HG03439 (cell line): ENCODE measurements at regions not wholly inside any gene's neighbourhood (a gene's known extent, or its start where the extent isn't known, plus 50 kb on each side); places are given as distances from the start of the nearest gene placed in this dataset.
"Not testable (repeated sequence)": the region's sequence is repeated elsewhere in the genome, so short reads cannot be mapped to it uniquely, and the experiment has no call there.

ENCODE experiments used
- ATAC-seq: cut with Tn5 transposase; IDR thresholded peaks from one replicate; pipeline ENCODE4 v1.9.1; 2021; ENCODE audit warnings: mild to moderate bottlenecking, moderate library complexity; ENCODE audit not compliant: unreplicated experiment

DNA sequence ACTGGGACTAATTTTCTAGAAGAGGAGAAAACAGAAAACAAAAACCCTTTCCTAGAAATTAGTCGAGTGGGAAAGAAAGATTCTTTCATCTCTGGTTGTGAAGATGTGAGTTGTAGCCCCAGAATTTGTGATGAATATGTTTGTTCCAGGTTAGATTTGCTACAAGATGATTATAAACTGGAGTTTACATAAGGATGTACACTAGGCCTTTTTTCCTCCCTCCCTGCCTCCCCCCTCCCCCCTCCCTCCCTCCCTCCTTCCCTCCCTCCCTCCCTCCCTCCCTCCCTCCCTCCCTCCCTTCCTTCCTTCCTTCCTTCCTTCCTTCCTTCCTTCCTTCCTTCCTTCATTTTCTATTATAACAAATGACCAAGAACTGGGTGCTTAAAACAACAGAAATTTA is 1502.0 kb downstream of the SI start:
- no peak for ATAC-seq

DNA sequence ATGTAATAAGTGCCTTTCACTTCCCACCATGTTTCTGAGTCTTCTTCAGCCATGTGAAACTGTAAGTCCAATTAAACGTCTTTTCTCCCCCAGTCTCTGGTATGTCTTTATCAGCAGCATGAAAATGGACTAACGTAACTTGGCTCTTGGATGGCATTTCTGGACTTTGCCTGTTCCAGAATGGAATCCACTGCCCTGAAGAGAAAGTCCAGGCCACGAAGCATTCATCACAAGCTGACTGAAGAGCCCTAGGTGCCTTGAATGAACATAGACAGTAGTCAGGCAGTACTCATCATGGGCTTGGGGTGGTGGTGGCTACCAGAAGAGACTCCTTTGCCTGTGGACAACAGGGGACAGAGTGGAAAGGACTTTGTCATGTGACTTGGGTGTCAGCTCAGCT is 1505.0 kb downstream of the SI start:
- ATAC-seq: no peak

DNA sequence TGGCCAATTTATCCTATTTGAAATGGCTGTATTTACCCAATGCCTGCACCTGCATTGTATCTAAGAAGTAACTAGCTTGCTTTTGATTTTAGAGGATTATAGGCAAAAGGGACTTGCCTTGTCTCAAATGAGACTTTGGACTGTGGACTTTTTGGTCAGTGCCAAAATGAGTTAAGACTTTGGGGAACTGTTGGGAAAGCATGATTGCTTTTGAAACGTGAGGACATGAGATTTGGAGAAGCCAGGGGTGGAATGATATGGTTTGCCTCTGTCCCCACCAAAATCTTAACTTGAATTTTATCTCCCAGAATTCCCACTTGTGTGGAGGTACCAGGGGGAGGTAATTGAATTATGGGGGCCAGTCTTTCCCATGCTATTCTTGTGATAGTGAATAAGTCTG is 1505.4 kb downstream of the SI start:
- no peak for ATAC-seq

DNA sequence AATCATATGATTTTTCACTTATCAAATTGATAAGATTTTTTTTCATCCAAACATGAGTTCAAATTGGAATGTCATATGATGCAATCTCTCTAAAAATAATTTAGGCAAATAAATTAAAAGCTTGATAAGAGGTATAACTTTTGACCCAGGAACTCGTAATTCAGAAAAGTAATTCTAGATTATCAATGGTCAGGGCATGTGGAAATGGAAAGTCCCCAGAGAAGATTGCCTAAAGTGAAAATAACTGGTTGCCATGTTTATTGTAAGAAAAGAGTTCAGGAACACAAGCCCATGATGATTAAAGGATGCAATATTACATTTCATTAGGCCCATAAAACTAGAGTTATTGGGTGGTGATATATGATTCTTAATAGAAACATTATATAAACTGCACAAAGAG is 1514.8 kb downstream of the SI start:
- no peak for ATAC-seq

DNA sequence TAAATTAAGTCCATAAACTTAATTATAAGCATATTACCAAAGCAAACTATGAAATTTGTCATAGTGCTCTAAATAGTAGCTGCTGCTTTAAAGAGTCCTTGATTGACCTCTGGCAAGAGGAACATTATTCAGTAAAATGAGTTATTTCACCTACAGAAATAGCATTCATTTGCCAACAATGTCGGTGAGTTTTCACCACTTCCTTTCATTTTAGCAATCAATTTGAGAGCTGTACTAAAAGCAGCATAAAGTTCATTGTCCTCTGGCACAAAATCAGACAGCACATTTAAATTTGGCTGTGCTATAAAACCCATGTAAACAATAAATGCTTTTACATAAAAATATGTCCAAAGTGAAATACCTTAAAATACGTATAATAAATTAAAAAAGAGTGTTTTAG is 1515.7 kb downstream of the SI start:
- no peak for ATAC-seq

DNA sequence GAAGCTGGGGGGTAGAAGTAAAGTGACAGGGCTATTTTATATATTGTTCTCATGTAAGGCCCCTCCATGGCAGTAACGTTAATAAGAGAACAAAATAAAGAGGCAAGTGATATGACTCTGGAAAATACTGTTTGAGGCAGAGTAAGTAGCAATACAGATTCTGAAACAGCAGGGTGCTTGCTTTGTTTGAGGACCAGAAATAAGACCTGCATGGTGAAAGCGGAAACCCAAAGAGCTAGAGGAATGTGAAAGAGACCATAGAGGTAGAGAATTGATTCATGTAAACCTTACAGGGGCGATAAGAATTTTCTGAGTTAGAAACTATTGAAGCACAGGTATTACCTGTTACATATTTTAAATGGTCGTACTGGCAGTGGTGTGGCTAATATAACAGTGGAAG is 1517.1 kb downstream of the SI start:
- no peak for ATAC-seq

DNA sequence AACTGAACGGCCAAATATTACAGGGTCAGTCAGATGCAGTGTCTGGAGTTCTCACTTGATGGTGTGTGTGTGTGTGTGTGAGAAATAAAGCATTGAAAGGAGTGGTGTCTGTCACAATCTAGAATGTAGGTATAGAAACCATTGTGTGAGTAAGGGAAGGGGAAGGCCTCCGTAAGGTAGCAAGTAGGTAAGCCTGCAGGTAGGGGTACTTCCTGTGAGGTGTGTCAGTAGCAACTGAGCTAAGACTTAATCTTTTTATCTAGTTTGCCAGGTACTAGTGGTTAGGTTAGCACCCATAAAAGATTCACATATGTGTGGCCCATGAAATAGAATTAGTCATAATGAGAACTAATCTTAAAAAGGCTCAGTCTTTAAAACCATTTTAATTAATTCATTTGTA is 1517.8 kb downstream of the SI start:
- ATAC-seq: no peak

DNA sequence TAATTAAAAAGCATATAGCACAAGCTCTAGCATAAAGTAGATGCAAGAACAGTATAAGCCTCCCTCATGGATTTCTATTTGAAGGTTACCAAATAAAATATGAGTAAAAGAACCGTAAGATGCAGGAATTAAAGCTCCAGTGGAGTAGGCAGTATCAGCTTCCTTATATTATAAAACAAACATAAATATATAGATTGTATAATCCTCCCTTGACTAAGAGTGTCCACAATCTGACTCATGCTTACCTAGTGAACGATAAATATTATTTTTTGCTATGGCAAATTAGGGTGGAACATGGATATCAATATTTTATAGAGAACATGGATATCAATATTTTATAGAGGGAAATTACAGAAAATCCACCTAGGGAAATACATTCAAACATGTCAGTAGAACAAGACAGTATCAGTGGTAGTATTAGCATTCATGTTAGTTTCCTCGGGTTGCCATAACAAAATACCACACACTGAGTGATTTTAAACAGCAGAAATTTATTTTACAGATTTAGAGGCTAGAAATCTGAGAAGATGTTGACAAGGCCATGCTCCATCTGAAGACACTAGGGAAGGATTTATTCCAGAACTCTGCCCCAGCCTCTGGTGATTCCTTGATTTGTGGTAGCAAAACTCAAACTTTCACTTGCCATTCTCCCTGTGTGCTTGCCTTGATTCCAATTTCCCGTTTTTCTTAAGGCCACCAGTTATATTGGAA is 1521.3 kb downstream of the SI start:
- ATAC-seq: no peak

DNA sequence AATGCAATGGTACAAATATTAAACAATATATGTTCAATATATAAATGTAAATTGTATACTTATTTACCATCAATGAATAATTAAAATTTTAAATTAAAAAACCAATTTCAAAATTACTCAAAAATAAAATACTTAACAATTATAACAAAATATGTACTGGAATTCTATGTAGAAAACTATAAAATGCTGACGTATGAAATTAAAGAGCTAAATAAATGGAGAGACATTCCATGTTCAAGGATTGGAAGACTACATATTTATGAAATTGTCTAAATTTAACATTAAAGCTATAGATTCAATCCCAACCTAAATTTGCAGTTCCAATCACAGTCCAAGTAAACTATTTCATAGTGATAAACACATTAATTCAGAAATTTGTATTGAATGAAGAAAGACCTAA is 1522.4 kb downstream of the SI start:
- no peak for ATAC-seq

DNA sequence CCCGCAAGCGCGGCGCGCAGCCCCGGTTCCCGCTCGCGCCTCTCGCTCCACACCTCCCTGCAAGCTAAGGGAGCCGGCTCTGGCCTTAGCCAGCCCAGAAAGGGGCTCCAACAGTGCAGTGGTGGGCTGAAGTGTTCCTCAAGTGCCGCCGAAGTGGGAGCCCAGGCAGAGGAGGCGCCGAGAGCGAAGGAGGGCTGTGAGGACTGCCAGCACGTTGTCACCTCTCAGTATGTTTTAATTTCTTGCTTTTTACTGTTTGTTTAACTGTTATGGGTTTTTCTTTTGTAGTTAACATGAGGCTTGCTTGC is 1525.7 kb downstream of the SI start:
- ATAC-seq: no peak

DNA sequence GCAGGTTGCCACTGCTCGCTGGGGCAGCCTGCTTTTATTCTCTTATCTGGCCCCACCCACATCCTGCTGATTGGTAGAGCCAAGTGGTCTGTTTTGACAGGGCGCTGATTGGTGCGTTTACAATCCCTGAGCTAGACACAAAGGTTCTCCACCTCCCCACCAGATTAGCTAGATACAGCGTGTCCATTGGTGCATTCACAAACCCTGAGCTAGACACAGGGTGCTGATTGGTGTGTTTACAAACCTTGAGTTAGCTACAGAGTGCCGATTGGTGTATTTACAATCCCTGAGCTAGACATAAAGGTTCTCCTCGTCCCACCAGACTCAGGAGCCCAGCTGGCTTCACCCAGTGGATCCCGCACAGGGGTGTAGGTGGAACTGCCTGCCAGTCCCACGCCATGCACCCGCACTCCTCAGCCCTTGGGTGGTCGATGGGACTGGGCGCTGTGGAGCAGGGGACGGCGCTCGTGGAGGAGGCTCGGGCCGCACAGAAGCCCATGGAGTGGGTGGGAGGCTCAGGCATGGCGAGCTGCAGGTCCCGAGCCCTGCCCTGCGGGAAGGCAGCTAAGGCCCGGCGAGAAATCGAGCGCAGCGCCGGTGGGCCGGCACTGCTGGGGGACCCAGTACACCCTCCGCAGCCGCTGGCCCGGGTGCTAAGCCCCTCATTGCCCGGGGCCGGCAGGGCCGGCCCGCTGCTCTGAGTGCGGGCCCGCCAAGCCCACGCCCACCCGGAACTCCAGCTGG is 1526.2 kb downstream of the SI start:
- ATAC-seq: not testable (repeated sequence)

DNA sequence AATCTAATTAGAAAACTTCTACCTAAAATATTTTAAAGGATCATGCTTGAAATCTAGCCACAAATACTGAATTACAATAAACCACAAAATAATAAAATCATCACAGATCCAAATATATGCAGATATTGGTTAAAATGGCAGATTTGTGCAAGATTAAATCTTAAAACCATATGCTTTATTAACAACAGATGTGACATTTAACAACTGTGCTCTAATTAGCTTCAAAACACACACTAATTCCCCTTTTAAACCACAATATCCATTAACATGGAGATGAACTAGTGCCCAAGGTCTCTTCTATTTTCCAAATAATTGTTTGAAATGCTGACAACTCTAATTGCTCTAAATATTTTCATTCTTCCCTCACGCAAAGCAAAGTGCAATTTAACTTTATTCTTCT is 1530.3 kb downstream of the SI start:
- no peak for ATAC-seq

DNA sequence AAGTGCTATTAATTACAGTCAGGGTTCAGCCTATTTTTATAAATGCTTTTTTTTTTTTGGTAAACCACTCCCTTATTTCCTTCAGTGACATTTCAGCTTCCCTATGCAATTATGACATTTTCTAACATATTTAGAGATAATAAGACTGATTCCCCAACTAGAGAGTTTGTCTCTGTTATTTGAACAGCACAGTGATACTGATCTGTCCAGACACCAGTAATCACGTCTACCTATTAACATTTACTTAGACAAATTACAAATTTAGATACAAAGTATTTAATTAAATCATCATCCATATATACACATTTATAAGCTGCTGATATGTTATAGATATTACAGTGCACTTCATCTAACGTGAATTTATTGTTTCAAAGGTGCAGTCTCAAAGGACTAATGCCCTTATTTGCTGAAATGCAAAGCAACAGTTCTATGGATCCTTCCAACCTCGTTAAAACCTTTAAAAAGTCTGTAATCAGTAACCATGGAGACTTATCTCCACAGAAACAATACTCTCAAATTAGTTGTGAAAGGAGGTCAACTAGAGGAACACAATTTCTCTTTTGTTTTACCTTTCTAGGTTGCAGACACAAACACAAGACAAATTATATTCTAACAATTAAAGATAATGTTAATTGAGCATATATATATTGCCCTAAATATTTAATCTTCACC is 1531.1 kb downstream of the SI start:
- ATAC-seq: no peak

DNA sequence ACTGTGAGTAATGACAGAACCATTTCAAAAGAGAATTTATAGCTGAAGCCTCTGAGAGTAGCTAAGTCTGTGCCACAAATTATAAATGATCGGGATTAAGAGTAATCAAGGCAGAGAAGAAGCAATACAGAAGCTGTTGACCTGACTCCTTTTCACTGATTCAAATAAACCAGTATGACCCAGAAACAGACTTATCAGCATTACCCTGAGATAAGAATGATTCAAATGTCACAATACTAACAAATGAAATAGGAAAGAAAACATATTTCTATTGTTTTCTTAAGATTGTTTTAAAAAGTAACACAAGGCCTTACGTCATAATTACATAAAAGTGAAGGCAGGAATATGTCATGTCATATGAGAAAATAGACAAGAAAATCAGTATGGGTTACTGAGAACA is 1534.6 kb downstream of the SI start:
- ATAC-seq: no peak

DNA sequence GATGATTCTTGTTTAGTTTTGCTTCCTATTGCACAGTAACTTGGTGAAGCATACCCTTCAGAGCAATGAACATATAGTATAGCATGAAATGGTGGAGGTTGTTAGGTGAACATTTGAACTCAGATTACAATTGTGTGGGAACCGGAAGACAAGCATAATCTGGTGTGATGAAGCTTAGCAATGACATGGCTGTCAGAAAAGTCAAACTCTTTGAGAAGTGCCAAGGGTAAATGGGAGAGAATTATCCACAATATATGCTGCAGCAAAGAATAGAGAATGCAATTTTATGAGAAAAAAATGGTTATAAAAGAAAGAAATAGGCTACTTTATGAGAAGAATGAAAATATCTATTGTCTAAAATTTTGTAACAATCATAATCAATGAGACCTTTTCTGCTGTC is 1536.7 kb downstream of the SI start:
- no peak for ATAC-seq

DNA sequence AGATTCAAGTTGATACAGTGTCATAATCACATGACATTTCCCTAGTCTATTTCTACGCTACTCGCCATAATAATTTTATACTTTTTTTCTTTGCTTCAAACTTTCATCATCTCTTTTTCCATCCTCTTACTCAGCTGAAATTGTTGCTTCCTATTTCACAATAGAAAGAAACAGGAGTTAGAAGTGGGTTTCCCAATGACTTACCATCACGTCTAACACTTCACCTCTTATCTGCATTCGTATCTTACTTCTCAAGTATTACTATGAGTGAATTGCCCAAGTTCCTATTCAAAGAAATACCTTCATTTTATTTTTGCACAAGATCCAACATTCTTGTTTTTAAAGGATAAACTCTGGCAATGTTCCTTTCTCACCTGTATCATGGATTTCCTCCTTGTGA is 1539.9 kb downstream of the SI start:
- ATAC-seq: no peak

DNA sequence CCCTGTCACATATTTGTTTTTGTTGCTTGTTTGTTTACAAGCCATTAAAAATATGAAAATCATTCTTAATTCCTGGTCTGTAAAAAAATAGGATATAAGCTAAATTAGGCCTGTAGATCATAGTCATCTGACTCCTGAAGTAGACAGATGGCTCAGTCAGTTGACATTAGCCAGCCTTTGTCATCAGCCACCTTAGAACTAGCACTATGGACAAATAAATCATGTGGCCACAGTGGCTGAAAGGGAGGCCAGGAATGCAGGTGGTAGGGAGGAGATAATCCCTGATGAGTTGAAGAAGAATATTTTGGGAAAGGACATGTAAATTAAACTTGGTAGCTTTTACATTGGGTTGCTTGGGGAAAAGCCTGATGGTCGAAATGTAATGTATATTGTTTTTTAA is 1544.9 kb downstream of the SI start:
- ATAC-seq: no peak

DNA sequence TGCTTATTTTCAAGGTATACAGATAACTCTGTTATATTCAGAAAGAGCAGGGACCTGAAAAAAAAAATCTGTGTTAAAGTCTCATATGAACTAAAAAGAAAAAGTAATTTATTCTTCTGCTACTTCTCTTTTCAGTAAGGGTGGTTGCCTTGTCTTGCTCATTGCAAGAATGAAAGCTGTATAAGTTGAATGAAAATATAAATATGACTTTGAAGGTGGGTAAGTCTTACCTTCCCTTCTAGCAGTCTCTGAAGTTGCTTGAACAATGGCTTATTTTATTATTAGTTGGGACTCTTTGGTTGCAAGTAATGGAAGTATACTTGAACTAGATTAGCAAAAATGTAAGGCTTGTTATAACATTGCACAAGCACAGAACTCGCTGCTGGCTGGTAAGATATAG is 1554.9 kb downstream of the SI start:
- ATAC-seq: no peak

DNA sequence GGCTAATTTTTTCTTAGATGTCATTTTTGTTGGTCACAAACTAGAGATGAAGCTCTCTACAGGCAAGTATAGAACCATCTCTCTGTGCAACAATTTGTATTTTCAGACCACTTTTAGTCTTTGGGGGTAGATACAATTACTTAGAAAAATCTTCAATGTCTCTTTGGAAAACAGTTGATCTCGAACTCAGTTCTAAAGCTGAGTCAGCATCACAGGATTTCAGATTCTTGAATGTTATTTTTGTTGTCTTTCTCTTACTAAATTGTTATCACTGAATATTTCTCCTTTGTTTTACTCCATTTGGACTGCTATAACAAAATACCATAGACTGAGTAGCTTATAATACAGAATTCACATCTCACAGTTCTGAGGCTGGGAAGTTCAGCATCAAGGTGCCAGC is 1557.0 kb downstream of the SI start:
- ATAC-seq: no peak

DNA sequence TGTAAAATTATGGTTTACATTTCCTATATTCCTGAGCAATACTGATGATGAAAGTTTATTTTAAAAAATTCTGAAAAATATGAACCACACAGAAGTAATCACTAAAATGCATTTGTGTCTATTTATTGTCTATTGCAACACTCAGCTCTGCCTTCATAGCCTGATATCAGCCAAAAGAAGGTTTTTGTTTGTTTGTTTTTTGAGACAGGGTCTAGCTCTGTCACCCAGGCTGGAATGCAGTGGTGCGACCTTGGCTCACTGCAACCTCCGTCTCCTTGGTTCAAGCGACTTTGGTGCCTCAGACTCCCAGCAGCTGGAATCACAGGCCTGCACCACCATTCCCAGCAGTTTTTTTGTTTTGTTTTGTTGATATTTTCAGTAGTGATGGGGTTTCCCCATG is 1560.2 kb downstream of the SI start:
- ATAC-seq: no peak

DNA sequence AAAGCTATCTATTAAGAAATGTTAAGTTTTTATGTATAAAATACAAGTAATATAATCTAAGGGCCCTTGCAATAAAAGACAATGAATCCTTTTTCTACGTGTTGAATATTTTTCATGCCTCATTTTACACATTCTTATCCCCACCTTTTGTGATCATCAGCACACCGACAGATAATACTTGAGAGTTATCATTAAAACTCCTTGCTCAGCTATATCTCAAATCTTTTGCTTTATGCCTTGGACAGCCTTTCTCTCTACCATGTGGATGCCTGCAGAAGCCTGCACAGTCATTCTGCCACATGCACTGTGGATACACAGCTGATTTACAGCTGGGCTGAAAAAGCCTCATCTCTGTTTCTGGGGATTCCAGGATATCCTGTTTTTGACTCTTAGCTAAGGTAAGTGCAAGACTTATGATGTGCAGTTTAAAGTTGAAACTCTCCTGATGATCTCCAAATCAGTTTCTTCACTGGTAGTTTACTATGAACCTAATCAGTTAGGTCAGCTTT is 1565.1 kb downstream of the SI start:
- no peak for ATAC-seq

DNA sequence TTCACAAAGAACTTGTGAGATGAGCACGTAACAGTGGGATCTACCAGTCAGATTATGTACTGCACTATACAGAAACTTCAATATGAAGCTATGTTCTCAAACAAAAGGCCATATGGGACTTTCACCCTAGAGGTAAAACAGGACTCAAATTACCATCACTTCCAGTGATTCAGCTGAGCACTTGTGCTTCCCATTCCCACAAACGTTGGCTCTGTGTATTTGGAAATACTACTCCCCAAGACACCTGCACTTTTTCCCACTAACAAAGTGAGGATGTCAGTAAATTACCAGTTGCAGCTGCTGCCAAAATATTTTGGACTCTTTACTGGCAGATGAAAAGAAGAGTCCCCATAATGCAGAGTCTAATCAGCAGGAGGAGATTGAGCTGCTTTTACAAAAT is 1570.1 kb downstream of the SI start:
- ATAC-seq: no peak
